GM18502 (cell line): ENCODE measurements at regions not wholly inside any gene's neighbourhood (a gene's known extent, or its start where the extent isn't known, plus 50 kb on each side); places are given as distances from the start of the nearest gene placed in this dataset.

ENCODE experiments used
- ATAC-seq: cut with Tn5 transposase; IDR thresholded peaks from one replicate; pipeline ENCODE4 v1.9.1; 2021; ENCODE audit warnings: mild to moderate bottlenecking; ENCODE audit not compliant: unreplicated experiment, poor library complexity

DNA sequence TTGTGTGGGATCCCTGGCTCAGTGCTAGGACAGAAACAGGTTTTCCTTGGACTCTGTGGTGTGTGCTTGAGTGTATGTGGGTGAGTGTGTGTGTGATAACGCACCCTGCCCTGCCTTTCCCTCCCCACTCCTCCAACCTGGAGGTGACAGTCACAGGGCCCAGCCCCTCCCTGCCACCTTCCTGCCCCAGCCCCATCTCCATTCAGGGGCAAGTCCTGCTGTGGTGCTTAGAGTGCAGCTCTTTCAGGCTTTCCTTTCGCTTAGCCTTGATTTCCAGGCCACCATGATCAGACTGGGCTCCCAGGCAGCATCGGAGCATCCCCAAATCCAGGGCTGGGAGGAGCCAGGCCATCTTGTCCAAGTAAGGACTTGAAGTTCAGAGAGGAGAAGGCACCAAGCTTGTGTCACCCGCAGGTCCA lies 185.2 kb downstream of the ZFP36L2 start:
- no peak for ATAC-seq

DNA sequence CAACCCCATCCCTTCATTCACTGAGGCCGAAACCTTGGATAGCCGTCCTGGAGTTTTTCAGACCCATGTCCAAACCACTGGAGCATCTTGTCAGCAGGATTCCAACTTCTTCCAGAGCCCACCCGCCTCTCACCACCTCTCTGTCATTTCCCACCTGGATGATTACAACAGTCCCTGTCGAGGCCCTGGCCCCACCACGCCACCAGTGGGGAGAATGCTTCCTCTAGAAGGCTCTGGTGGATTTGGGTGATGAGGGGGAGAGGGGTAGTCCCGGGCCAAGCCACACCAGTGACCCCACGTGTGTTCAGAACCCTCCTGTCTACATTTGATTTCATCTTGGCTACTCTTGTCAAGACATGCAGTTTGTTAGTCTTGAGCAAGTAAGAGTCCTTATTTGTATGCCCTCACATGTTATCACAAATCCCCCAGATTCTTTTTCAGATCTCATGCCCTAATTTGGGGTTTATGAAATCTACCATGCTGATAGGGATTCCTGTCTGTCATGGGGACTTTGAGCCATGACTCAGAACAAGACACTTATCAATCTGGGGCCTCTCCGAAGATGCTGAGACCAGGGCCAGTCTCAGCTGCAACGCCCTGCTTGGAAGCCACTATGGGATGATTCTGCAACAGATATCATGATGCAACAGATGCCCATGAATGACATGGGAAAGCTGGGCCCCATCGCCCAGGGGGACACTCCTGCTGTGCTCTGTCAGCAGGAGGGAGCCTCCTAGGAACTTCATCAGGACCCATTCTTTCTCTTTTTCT lies 186.1 kb downstream of the ZFP36L2 start:
- ATAC-seq = peak; percentile 70

DNA sequence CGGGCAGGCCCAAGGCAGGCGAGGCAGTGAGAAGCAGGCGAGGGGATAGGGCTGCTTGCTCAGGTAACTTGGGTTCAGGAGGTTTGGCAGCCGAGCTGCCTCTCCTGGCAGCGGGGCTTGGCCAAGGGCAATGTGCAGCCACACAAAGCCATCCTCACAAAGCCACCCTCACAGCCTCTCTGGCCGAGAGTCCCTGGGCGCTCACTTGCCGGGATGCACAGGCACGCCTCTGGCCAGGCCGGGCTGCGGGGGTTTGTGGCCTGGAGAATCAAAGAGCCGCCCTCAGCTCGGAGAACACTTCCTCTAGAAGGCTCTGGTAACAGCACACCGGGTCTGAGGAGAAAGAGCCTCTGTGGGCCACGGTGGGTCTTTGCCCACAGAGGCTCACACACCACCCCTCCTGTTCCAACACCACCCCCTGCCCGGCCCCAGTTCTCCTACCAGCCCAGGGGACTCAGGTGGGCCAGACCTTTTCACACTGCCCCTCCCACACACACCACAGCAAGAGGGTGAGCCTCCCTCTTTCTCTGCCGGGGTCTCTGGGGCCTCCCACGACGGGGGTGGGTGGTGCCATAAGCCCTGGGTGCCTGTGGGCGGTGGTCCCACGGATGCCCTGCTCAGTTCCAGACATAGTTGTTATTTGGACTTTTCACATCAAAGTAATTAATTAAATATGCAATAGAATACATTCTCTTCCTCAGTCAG lies 186.9 kb downstream of the ZFP36L2 start:
- no peak for ATAC-seq

DNA sequence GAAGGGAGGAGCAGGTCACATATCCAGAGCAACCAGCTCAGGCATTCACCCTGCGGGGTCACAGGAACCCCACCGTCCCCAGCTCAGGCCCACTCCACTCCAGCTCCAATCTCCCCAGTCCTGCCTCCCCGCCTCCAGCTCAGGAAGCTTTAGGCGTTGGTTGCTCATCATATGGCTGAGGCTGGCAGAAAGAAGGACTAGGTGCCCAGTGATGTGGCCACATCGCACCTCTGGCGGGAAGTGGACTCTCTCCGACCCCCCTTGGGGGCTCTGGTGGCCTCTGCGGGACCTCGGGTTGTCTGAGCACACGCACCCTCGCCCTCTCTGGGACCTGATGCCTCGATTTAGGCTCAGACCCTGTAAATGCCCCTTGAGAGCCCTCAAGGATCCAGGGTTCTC lies 187.7 kb downstream of the ZFP36L2 start:
- no peak for ATAC-seq

DNA sequence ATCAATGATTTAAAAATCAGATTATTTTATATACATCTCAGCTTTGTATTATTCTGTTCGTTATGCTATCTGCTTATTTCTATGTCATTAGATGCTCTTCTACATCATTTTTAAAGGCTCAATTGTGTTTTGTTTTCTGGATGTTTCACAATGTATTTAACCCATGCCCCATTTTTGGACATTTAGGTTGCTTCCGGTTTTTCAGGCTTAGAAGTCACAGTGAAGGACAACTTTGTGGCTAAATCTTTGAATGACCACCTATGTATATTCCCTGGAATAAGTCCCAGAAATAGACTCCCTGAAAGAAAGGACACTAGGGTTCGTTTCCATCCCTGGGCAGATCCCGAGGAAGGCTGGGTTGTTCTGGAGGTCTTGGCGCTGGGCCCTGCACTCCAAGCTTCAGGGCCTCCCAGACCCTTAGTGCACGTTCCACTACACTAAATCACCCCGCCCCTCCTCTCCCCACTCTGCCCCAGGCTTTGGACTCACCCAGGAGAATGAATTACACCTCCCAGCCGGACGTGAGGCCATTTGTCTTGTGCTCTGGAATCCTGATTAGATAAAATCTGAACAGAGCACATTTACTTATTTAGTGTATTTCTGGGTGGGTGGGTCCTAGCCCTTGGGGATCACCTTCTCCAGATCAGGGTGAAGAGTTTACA lies 188.2 kb downstream of the ZFP36L2 start:
- no peak for ATAC-seq

DNA sequence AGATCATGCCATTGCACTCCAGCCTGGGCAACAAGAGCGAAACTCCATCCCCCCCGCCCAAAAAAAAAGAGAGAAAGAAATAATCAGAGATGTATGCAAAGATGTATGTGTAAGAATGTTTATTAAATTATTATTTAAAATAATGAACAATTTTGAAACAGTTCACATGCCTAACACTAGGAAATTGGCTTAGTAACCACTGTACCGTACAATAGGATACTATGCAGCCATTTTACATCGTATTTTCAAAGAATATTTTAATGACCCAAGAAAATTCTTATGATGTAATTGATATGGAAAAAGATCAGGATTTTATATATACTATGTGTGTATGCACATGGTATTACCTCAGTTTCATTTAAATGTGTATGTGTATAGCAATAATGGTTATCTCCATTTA lies 190.5 kb downstream of the ZFP36L2 start:
- ATAC-seq = no peak

DNA sequence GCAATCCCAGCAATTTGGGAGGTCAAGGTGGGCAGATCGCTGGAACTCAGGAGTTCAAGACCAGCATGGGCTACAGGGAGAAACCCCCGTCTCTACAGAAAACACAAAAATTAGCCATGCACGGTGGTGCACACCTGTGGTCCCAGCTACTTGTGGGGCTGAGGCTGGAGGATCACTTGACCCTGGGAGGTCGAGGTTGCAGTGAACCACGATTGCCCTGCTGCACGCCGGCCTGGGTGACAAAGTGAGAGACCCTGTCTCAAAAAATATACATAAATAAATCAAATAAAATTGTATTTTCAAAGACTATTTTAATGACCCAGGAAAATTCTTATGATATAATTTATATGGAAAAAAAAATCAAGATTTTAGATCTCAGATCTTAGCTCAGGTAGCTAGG lies 191.5 kb downstream of the ZFP36L2 start:
- ATAC-seq = no peak

DNA sequence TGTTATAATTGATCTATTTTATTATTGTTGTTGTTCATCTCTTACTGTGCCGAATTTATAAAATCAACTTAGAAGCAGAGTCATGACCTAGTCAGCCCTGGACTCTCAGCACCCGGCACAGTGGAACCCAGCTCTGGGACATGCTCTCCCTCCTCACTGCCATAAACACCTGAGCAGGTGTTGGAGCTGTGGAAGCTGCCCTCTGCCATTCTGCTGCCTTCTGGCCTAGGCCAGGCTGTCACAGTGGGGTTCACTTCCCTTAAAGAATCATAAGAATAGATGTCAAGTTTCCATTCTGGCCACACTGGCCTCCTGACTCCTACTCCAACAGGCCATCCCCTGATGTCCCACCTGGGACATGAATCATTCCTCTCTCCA lies 192.2 kb downstream of the ZFP36L2 start:
- ATAC-seq = no peak

DNA sequence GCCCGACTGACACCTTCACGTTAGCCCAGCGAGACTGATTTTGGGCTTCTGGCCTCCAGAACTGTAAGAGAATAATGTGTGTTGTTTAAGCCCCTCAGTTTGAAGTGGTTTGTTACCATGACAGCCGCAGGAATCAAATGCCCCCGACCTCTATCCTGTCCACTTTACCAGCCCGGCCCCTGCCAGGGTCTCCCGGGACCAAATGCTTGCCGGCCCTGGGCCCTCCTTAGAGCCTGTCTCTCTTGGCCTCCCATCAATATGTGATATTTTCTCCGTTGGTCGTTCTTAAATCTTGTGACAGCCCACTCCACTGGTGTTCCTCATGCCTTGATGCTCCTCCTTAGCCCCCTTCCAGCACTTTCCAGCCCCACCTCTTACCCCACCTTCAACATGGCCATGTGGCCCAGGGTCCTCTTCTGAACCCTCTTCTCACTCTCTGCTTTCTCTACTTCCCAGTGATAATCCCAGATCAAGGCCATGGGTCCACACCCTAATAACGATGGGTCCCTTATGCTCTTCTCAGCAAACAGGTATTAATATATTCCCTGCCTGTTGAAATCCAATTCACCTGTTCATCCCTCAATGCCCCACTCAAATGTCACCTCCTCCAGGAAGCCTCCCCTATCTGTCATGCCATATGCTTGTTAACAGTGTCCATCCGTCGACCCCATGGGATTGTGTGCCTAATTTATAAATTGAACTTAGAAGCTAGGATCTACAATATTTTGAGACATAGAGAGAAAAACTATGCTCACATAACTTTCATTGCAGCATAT lies 192.8 kb downstream of the ZFP36L2 start:
- no peak for ATAC-seq

DNA sequence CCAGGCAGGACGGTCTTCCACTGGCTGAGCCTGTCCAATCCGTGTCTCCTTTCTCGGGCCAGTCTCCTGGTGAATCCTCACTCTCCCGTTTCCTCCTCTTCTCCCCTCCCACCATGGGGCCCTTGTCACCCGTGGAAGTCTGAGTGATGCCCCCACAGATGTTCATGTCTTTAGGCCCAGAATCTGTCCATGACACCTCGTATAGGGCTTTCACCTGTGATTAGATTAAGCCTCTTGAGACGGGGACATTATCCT lies 193.5 kb downstream of the ZFP36L2 start:
- no peak for ATAC-seq

DNA sequence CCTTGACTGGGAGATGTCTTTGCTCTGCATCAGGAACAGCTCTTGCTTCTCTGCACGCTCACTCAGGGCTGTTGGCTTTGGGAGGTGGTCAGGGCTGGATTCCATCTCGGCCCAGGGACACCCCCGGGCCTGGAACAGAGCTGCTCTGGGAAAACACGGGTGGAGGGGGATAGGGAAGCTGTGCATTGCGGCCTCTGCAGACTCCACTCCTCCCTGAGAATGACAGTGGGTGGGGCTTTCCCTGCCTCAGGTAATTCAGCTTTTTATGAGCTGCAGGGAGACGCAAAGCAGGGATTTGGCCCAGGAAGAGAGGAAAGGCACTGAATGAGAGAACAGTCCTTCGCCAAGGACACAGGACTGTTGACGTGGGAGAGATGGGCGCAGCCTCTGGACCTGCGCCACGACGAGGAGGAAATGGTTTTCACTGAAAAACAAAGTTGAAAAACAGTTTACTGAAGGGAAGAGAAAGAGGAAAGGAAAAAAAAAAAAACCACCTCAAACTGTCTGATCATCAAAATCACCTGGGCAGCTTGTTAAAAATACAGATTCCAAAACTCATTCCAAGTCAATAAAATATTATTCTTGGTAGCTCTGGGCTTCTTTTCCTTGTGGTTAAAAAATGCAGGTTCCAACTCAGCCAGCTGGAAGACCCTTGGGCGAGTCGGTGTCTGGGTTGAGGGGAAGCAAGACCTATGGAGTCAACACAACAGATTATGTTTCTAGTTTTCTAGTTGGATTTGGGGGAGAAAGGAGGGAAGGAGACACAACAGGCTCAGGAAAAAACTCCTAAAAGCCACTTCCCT lies 194.0 kb downstream of the ZFP36L2 start:
- no peak for ATAC-seq

DNA sequence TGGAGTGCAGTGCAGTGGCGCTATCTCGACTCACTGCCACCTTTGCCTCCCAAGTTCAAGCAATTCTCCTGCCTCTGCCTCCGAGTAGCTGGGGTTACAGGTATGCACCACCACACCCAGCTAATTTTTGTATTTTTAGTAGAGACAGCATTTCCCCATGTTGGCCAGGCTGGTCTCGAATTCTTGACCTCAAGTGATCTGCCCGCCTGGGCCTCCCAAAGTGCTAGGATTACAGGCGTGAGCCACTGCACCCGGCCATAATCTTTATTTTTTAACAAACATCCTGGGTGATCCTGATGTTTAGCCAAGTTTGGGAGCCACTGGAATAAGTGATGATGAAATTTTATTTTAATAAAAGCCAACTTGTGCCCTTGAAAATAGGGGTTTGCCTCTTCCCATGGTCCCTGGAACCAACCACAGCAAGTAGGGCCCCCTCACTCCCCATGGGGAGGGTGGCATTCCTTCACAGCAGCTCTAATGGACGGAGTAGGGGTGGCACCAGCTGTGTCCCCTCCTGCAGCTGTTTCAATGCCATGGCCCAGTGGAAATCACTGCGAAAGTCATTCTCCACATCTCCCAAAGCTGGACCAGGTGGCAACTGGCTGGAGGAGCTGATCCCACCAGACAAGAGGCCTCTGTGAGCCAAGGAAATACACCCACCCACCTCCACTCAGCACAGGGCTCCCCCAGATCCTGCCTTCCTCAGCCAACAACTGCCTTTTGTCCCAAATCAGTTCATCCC lies 194.8 kb downstream of the ZFP36L2 start:
- ATAC-seq = no peak

DNA sequence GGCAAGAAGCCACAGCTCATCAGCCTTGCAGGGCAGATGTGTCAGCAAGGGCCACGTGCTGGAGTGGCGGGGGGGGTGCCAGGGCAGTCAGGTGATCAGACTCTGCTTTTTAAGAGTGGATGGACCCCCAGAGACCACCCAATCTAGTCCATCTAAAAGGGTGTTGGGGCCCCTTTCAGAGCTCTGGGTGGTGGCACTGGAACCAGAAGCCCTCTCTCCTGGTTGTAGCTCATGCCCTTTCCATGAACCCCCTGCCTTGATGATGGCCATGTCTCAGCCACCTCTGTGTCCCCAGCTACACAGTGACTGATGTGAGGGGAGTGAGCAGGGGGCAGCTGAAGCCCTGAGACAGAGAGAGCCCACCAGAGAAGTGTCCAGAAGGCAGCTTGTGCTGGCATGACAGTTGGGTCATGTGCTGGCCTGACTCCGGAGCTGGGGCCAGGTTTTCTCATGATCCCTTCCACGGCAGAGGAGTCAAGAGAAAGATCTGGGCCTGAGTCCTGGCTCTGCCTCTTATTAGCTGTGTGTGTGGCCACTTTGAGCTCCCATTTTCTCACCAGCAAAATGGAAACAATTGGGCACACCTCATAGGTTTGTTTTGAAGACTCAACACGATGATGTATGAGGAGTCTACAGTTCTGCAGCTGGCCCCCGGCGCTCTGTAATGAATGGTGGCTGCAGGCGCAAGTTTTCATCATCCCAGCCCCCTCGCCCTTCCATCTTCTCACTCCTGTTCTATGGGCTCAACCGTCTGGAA lies 195.7 kb downstream of the ZFP36L2 start:
- no peak for ATAC-seq

DNA sequence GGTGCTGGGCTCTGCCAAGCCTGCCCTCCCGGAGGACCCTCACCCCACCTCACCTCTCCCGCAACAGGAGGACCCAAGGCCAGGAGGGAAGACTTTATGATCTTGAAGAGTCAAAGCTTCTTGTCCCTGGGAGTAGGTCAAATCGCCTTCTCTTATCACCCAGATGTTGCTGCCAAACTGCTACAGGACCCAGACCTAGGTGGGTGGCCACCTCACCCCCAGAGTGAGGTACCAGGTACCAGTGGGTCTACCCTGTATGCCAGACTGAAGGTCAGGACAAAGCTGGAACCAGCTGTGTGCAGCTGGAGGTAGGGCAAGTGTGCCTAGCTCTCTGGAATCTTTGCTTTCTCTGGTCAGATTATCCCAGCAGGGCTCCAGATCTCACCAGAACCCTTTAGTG lies 197.2 kb downstream of the ZFP36L2 start:
- no peak for ATAC-seq

DNA sequence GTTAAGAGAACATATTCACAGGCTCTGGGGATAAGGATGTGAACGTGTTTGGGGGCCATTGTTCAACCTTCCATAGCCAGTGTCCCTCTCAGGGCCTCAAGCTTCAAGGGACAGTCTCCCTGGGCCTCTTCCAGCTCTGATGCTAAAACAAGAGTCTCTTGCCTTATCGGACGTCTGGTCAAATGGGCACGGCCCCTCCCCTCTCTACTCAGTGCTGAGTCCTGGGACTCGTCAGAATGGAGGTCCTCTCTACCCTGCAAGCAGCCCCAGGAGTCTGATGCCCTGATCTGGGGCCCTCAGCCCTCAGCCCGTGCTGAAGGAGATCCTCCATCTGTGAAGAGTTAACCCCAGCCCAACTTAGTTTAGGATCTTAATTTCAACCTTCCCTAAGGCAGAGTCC lies 198.2 kb downstream of the ZFP36L2 start:
- ATAC-seq = no peak

DNA sequence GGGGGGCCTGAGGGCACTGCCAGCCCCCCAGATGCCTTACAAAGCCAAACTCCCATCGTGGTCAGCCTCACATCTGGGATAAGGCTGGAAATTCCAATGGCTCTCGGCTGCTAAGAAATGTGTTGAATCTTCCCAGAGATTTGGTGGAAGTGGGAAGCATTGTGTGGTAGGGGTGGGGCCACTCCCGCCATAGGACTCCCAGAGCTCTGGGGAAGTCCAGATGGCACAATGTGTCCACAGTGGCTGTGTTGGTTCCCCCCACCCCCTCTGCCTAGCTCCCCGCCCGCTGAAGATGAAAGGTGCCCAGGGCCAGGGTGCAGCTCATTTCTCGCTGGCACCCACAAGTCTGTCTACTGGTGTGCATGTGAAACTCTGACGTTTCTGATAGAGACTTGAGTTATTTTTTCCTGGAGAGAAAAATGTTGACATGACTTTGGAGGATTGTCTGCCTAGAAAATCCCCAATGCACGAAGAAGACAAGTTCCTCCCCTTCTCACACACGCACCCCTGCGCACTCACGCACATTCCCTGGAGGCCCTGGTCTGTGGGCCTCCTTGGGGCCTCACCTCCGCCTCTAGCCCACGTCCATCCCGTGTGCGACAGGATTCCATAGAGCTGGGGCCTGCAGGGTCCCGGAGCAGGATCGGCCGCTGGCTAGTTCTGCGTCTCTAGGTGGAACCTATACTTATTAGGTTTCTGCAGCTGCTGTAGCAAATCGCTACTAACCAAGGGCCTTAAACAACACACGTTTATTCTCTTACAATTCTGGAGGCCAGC lies 199.1 kb downstream of the ZFP36L2 start:
- no peak for ATAC-seq

DNA sequence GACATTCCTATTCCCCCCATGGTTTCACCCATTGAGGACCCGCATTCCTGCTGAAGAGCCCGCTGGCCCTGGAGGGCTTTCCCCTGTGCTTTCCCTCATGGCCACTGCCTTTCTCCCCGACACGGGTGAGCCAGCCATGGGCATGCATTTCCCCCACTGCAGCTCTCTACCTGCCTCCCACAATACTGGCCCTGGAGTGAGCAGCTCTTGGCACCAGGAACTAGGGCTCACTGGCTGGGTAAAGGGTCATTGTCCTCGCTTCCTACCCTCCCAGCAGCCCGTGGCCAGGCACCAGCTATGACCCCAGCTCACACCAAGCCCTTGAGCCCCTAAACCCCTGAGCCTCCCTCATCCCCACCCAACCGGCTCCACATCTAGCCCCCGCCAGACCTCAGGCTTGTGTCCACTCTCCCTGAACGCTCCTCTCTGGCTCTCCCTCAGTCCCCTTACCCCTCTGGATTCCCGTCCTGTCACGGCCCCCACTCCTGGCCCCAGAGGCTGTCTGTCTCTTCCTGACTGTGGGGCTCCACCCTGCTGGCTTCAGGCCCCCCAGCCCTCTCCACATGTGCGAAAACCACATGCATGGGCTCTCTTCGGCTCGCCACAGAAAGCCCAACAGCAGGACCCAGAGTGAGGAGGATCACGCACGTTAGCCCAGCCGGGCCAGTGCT lies 199.8 kb downstream of the ZFP36L2 start:
- no peak for ATAC-seq
